Medulla oblongata (tissue), 1 donor: ENCODE measurements at regions not wholly inside any gene's neighbourhood (a gene's known extent, or its start where the extent isn't known, plus 50 kb on each side); places are given as distances from the start of the nearest gene placed in this dataset.

Experiments used
- DNase-seq: peaks from one replicate; pipeline ENCODE4 v3.0.0-alpha.2; 2015; ENCODE audit errors: extremely low spot score

DNA sequence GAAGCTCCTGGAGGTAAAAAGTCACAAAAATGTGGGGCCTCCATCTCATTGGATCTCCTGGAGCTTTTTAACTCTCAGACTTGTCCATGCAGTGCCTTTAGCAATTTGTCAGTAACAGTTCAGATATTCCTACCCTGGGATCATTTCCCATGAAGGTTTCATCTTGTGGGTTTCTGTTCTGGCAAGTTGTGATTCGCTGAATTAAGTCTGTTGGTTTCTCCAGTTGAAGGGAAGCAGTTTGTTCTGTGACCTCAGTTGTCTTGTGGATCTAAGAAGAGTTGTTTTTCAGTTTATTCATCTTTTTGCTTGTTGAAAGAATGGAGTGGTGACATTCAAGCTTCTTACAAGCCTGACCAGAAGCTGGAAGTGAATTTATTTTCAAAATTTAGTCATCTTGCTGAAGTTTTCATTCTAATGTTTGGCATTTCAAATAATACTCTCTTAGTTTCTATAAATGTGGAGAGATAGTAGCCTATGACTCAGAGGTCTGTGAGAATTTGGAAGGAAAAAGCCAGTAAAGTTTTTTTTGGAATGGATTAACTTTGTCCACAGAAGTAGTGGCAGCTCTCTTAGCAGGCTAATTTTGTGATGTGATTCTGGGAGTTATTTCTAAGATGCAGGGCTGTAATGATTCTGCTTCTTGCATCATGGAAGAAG is 120.1 kb upstream of the CSNK1A1L start:
- no peak for DNase-seq

DNA sequence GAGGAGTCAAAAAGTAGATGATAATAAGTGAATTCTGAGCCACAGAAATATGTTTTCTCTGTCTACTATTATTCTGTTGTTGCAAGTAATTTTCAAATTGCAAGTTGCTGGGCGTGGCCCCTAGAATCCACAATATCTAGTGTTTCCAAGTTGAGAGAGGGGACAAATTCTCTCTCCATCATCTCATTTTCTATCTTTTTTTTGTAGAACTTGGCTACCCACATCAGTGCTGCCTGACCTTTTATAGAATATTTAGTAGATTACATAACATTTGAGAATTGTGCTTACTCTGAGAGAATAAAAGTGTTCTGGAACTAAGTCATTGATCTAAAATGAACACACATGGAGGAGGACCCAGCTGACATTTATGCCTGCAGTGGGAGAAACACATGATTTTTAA is 110.9 kb upstream of the CSNK1A1L start:
- DNase-seq = no peak

DNA sequence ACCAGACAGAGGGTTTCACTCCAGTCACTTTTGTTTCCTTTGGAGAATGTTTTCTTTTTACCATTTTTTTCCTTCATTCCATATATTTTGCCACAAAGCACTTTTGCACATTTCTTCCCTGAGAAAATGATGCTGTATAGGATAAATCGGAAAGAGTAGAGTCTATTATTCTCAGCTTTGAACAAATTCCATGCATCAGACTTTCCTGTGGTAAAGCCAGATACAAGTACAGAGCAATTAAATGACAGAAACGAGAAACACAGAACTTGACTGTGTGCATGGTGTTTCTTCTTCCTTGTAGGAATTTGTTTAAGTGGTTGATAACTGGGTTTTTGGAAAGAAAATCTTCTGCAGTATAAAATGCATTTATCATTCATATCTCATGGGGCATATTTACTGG is 107.4 kb upstream of the CSNK1A1L start:
- no peak for DNase-seq

DNA sequence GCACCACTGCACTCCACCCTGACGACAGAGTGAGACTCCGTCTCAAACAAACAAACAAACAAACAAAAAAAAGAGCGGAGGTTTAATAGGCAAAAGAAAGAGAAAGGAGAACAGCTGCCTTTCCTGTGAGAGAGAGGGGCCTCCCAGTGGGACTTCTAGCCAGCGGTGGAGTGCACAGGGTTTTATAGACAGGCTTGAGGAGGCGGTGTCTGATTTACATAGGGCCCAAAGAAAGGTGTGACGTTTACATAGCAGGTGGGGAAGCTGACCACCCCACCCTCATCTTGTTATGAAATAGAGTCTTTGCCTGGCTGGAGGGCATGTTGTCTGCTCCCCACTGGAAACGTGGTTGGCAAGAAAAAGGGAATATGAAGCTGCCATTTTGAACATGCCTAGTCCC is 106.0 kb upstream of the CSNK1A1L start:
- no peak for DNase-seq

GRCh38 chr13:37209621-37210580 is 104.4 kb upstream of the CSNK1A1L start:
- no peak for DNase-seq

DNA sequence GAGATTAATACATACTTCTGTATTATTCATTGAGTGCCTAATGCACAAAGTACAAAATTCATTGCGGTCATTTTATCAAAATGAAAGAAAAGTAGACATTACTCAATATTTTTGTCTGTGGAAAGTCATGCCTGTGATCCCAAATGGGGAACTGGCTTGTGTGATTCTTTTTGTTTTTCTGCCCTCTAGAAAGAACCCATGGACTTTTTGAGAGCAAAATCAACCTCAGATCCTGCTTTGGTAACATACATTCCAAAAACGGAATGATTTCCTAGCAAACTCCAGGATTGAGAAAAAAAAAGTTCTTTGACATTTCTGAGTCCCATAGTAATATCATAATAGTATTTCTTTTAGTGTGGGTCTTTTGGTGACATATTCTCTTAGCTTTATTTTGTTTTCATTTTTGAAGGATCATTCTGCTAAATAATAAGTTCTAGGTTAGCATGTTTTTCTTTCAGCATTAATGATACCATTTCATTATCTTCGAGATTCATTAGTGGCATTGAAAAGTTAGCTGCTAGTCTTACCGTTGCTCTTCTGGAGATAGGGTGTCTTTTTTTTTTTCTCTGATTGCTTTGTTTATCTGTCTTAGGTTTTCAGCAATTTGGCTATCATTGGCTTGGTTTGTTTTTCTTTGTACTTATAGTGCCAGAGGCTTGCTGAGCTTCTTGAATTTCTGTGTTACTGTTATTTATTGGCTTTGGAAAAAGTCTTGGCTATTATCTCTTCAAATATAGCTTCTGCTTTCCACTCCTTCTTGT is 102.4 kb upstream of the CSNK1A1L start:
- no peak for DNase-seq

- DNase-seq = no peak
Measured at GRCh38 chr13:37202264-37202663, 96.8 kb upstream of the CSNK1A1L start.

- no peak for DNase-seq
Measured at GRCh38 chr13:37201081-37201480, 95.6 kb upstream of the CSNK1A1L start.

GRCh38 chr13:37198629-37199028 is 93.2 kb upstream of the CSNK1A1L start:
- no peak for DNase-seq

GRCh38 chr13:37195621-37196020 is 90.2 kb upstream of the CSNK1A1L start:
- no peak for DNase-seq

DNA sequence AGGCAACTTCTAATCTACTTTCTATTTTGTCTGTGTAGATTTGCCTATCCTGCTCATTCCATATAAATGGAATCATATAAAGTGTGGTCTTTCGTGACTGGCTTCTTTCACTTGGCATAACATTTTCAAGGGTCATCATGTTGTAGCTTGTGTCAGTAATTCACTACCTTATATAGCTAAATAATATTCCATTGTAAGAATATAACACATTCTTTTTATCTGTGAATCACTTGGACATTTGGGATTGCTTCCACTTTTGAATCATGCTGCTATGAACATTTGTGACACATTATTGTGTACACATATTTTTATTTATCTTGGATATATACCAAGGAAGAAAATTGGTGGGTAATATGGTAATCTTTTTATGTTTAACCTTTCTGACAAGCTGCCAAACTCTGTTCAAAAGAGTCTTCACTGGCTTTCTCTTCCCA is 89.0 kb upstream of the CSNK1A1L start:
- no peak for DNase-seq

DNA sequence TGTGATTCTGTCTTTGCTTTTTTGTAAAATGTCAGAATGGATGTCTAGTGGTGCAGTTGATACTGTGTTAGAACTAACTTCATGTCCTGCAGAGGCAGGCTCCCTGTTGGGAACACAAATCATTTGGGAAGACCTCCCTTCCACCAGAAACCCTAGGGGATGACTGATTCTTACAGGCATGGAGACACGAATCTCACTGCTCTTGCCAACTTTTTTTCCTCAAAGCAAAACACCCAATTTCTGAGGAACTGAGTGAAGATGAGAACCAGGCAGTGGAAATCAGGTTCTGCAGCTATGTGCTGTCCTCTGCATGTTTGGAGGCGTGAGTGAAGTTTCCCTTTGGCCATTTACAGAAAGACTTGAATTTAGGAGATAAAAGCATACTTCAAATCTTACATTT is 87.5 kb upstream of the CSNK1A1L start:
- DNase-seq = no peak

- DNase-seq = no peak
Measured at GRCh38 chr13:37187621-37188020, 82.2 kb upstream of the CSNK1A1L start.

- DNase-seq = no peak
Measured at GRCh38 chr13:37187105-37187504, 81.6 kb upstream of the CSNK1A1L start.

DNA sequence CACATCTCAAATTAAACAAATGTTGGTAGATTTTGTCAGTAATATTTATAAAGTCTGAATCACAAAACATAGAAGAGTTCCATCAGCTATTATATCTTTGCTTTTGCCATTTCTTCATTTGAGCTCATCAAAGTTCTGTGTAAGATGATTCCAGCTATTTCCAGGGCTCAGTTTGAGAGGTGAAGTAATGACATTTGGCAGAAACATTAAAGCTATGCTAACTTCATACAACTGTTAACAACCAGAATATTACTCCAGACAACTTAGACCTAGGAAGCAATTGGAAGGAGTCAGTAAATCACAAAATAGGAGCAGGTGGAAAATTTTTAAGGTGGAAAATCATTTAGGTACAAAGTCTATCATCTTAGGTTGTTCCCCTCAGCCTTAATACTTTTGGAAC is 76.2 kb upstream of the CSNK1A1L start:
- DNase-seq = no peak

DNA sequence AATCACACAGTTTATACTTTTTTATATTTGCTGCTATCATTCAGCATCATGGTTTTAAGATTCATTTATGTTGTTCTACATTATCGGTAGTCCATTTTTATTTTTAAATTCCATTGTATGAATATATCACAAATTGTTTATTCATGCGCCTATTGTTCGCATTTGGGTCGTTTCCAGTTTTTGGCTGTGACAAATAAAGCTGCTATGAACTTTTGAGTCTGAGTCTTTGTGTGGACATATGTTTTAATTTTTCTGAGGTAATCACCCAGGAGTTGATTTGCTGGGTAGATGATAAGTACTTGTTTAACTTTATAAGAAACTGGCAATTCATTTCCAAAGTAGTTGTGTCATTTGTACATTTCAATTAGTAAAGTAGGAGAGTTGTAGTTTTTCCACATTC is 74.2 kb upstream of the CSNK1A1L start:
- DNase-seq = no peak

- DNase-seq = no peak
Measured at GRCh38 chr13:37177125-37177524, 71.7 kb upstream of the CSNK1A1L start.

GRCh38 chr13:37175996-37176395 is 70.5 kb upstream of the CSNK1A1L start:
- no peak for DNase-seq

GRCh38 chr13:37173214-37173613 is 67.8 kb upstream of the CSNK1A1L start:
- no peak for DNase-seq

GRCh38 chr13:37172226-37172625 is 66.8 kb upstream of the CSNK1A1L start:
- DNase-seq = peak; percentile 7

DNA sequence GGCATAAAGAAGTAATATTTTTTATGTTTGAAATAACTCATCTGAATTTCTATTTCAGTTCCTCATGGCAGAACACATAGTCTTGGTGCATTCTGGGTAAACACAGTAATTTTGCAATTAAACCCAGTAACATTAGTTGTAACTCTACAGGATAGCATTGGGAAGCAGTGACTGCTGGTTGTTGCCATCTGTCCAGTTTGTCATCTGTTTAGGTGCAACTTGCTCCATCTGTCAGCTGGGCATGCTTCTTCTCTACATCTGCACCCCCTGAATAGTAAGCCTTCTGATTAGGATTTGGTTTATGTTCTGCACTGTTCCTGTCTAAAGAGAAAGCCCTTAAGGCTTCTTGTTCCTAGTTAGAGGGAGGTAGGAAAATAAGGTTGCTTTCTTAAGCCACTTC is 63.5 kb upstream of the CSNK1A1L start:
- no peak for DNase-seq

GRCh38 chr13:37168151-37168550 is 62.7 kb upstream of the CSNK1A1L start:
- DNase-seq = no peak
